GM21367 (cell line): ENCODE measurements at regions not wholly inside any gene's neighbourhood (a gene's known extent, or its start where the extent isn't known, plus 50 kb on each side); places are given as distances from the start of the nearest gene placed in this dataset.

ENCODE experiments used
- ATAC-seq: cut with Tn5 transposase; IDR thresholded peaks from one replicate; pipeline ENCODE4 v1.9.1; 2021; ENCODE audit not compliant: unreplicated experiment

- no peak for ATAC-seq
These were observed 55.2 kb downstream of the TTC32 start for GRCh38 chr2:19846567-19846966.

- no peak for ATAC-seq
These were observed 55.8 kb downstream of the TTC32 start for GRCh38 chr2:19846030-19846429.

DNA sequence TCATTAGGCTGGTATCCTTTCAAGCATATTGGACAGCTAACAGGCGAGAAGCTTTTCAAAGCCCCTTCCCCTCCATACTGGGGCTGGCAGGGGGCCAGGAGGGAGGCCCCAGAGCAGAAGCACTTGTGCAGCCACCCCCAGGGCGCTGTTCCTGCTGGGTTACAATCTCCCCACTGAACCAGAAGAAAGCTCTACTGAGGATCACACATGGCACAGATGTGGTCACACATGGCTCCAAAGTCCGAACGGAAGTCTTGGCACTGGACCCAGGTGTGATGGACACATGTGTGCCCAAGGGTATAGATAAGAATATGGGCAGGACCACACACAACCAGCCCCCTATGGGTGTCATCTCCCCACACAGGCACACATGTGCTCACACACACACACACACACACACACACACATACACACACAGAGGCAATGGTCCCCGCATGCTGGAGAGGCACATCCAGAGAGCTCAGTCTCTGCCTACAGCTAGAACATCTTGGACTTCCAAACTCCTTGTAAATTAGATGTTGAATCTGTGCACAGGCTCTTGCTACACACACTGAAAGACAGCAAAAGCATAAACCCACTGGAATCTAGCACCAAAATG lies 56.4 kb downstream of the TTC32 start:
- ATAC-seq: no peak

- no peak for ATAC-seq
These were observed 57.0 kb downstream of the TTC32 start for GRCh38 chr2:19844750-19845149.

DNA sequence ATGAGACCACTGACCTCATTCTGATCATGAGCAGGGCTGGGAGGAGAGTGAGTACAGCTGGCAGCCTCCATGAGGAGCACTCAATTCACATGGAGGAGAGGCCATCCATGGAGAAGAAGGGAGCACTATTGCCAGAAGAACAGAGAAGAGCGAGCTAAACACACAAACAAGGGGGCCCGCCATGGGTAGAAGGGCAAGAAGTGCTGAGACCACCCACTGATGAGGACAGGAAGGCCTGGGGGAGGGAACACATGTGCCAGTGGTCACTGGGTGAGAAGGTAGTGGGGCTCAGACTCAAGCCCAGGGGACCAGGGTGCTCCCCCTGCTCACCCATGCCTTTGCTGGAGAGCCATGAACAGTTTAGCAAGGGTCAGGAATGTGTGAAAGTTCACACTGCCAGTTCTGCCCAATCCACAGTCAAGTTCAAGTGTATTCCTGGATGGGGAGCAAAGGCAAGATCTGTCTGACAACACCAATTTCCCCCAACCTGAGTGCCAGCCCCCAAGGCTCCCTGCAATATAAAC lies 57.7 kb downstream of the TTC32 start:
- ATAC-seq: no peak

- ATAC-seq: no peak
These were observed 59.7 kb downstream of the TTC32 start for GRCh38 chr2:19841918-19842693.

- ATAC-seq: no peak
These were observed 62.3 kb downstream of the TTC32 start for GRCh38 chr2:19839438-19839837.

GRCh38 chr2:19838616-19839015 lies 63.2 kb downstream of the TTC32 start:
- no peak for ATAC-seq

DNA sequence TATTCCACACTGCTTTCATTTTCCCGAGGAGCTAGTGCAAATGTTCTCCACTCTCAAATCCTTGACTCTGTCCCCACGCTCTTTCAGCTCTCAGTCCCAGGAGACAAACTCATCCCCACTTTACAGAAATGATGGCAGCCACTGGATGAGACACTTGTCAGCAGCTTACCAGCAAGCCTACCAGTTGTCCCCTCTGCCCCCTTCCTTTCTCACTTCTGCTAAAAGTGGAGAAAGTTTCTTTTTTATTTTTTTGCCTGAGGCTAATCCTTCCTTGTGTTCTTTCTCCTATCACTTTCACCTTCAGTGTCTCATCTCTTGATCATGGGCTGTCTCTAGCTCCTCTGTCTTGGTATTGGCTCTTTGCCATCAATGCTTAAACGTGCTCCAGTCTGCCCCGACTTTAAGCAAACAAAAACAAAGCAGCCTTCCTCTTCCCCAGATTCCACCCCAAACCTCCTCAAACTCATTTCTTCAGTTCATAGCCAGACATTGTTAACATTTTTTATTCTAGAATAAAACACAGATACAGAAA lies 64.5 kb downstream of the TTC32 start:
- no peak for ATAC-seq

DNA sequence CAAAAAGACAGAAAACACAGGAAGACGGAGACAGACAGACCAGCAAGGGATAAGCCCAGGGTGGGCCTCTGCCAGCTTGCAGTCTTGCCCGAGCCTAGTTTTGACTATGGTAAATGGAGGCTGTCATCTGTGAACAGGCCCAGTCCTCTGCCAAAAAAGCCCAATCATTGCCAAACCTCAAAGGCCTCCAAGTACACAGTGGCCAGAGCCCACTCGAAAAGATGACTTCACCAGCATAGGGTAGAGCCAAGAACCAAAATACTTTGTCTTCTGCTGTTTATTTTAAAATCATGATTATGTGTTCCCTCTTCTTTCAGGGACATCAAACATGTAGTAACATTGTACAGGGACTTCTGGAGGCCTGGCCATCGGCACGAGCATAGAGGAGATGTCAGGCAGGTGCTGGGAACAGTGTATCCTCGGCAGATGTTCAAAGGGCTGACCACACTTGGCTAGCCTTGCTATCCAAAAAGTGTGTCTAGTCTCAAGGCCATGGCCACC lies 66.0 kb downstream of the TTC32 start:
- ATAC-seq: no peak

DNA sequence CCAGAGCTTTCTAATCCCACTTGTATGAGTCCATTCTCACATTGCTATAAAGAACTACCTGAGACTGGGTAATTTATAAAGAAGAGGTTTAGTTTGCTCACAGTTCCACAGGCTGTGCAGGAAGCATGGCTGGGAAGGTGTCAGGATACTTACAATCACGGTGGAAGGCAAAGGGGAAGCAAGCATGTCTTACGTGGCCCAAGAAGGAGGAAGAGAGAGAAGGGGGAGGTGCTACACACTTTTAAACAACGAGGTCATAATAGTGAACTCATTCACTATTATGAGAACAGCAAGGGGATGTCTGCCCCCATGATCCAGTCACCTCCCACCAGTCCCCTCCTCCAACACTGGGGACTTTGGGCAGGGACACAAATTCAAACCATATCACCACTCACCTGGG lies 67.8 kb downstream of the TTC32 start:
- no peak for ATAC-seq

DNA sequence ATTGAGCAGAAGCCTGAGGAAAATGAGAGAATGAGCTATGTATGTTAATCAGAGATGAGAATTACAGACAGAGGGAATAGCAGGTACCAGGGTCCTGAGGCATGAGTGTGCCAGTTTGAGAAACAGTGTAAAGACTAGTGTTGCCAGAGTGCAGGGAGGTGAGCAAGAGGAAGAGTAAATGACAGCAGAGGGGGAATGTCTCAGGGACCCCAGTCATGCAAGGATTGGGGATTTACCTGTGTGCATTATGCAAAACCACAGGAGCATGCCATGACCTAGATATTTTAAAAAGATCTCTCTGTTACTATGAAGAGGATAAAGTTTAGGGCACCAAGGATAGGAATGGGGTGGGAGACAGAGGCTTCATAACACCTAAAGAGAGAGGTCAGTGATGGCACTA lies 72.1 kb downstream of the TTC32 start:
- no peak for ATAC-seq

DNA sequence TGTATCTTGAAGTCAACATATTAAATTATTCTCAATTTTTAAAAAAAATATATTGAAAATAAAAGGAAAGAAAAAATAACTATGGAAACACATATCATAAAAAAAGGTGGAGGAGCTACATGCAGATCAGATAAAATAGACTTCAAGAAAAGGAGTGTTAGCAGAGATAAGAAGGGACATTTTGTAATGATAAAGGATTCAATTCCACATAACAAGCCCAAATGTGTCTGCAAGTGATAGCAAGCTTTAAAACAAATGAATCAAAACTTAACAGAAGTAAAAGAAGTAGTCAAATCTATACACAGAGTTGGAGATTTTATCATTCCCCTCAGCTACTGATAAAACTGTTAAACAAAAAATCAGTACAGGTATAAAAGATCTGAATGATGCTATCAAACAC lies 74.9 kb downstream of the TTC32 start:
- ATAC-seq: no peak

DNA sequence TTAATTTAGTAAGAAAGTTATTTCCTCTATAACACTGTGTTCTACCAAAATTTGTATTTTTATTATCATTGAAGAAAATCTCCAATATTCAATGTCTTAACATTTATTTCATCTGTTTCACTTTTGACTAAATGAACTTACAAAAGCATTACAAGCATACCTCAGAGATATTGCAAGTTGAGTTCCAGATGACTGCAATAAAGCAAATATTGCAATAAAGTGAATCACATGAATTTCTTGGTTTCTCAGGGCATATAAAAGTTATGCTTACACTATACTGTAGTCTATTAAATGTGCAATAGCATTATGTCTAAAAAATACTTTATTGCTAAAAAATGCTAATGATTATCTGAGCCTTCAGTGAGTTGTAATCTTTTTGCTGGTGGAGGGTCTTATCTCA lies 78.3 kb downstream of the TTC32 start:
- ATAC-seq: no peak

GRCh38 chr2:19819097-19820065 lies 82.4 kb downstream of the TTC32 start:
- no peak for ATAC-seq

GRCh38 chr2:19818543-19818942 lies 83.2 kb downstream of the TTC32 start:
- no peak for ATAC-seq

- ATAC-seq: no peak
These were observed 83.7 kb downstream of the TTC32 start for GRCh38 chr2:19818039-19818438.

DNA sequence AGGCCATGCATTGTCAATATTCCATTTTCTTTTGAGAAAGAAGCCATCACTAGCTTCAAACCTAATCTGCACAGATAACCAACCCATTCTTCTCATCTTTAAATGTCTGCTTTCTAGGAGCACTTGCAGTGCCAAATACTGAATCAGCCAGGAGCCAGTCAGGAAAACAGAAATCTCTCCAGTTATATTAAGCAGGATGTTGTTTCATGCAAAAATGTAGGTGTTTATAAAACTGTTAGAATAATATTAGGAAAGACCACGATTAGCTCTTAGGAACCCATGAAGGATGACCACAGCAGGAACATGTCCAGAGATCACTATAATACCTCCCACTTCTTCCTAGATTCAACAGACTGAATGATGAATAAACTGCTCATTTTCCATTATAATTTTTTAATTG lies 86.0 kb downstream of the TTC32 start:
- no peak for ATAC-seq

GRCh38 chr2:19812166-19812565 lies 89.6 kb downstream of the TTC32 start:
- ATAC-seq: no peak

DNA sequence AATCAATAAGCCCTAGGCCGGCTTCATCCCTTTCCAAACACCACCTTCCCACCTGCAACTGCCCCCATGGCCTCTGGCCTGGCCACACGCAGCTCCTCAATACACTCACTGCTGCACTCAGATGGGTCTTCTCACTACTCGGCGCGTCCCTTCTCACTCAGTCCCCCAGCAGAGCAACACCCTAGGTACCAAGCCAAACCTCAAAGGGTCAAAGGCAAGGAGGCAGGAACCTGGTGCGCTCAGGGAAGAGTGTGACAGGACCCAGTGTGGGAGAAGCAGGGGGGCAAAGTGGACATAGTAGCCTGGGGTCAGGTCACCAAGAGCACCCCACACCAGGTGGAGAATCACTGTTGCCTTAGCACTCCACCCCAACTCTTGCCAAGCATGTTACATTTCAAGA lies 90.6 kb downstream of the TTC32 start:
- no peak for ATAC-seq

- ATAC-seq: no peak
These were observed 91.1 kb downstream of the TTC32 start for GRCh38 chr2:19810637-19811036.
